ENCODE measurements at regions not wholly inside any gene's neighbourhood (a gene's known extent, or its start where the extent isn't known, plus 50 kb on each side); places are given as distances from the start of the nearest gene placed in this dataset.
"Not testable (repeated sequence)": the region's sequence is repeated elsewhere in the genome, so short reads cannot be mapped to it uniquely, and the experiment has no call there.

GRCh38 chr5:32949286-32949970 lies 238.3 kb downstream of the NPR3 start:
- H3K4me1 ChIP-seq (ENCODE audit: insufficient read depth, poor library complexity, severe bottlenecking): peaks cover 9% of the 10 kb centered on the region
- no peak for TF ChIP-seq CTCF (IDR thresholded peaks at IDR 0.05; ENCODE audit: poor library complexity, severe bottlenecking)
- H3K4me3 ChIP-seq (ENCODE audit: severe bottlenecking): no peak overlapping the region
- no peaks in the 10 kb centered on the region for H3K36me3 ChIP-seq (ENCODE audit: low read depth)
- no peak overlapping the region for H3K27ac ChIP-seq (ENCODE audit: poor library complexity, severe bottlenecking)
- ATAC-seq (ENCODE audit: low read depth) (peak; percentile 36; the same call in 1 of the 3 replicates), DNase-seq (ENCODE audit: low spot score) (no peak)
- no peaks in the 10 kb centered on the region for H3K9me3 ChIP-seq (ENCODE audit: severe bottlenecking)
- no peaks in the 10 kb centered on the region for H3K27me3 ChIP-seq (ENCODE audit: insufficient read depth, poor library complexity, severe bottlenecking)

- TF ChIP-seq CTCF (IDR thresholded peaks at IDR 0.05; ENCODE audit: poor library complexity, severe bottlenecking): no peak
- no peaks in the 10 kb centered on the region for H3K36me3 ChIP-seq (ENCODE audit: low read depth)
- no peak overlapping the region for H3K4me3 ChIP-seq (ENCODE audit: severe bottlenecking)
- H3K27me3 ChIP-seq (ENCODE audit: insufficient read depth, poor library complexity, severe bottlenecking): no peaks in the 10 kb centered on the region
- H3K4me1 ChIP-seq (ENCODE audit: insufficient read depth, poor library complexity, severe bottlenecking): peaks cover 9% of the 10 kb centered on the region
- ATAC-seq (ENCODE audit: low read depth) (no peak), DNase-seq (ENCODE audit: low spot score) (no peak)
- no peak overlapping the region for H3K27ac ChIP-seq (ENCODE audit: poor library complexity, severe bottlenecking)
- H3K9me3 ChIP-seq (ENCODE audit: severe bottlenecking): no peaks in the 10 kb centered on the region
Measured at GRCh38 chr5:32951003-32951402, 239.9 kb downstream of the NPR3 start.

- DNase-seq (ENCODE audit: low spot score) (no peak), ATAC-seq (ENCODE audit: low read depth) (no peak)
- no peaks in the 10 kb centered on the region for H3K36me3 ChIP-seq (ENCODE audit: low read depth)
- H3K9me3 ChIP-seq (ENCODE audit: severe bottlenecking): no peaks in the 10 kb centered on the region
- TF ChIP-seq CTCF (IDR thresholded peaks at IDR 0.05; ENCODE audit: poor library complexity, severe bottlenecking): no peak
- H3K4me1 ChIP-seq (ENCODE audit: insufficient read depth, poor library complexity, severe bottlenecking): peaks cover 9% of the 10 kb centered on the region
- H3K4me3 ChIP-seq (ENCODE audit: severe bottlenecking): no peak overlapping the region
- H3K27ac ChIP-seq (ENCODE audit: poor library complexity, severe bottlenecking): no peak overlapping the region
- H3K27me3 ChIP-seq (ENCODE audit: insufficient read depth, poor library complexity, severe bottlenecking): no peaks in the 10 kb centered on the region
Measured at GRCh38 chr5:32951878-32952277, 240.8 kb downstream of the NPR3 start.

GRCh38 chr5:32952421-32952820 lies 241.3 kb downstream of the NPR3 start:
- H3K36me3 ChIP-seq (ENCODE audit: low read depth); H3K27ac ChIP-seq (ENCODE audit: poor library complexity, severe bottlenecking); H3K4me3 ChIP-seq (ENCODE audit: severe bottlenecking); H3K9me3 ChIP-seq (ENCODE audit: severe bottlenecking); DNase-seq (ENCODE audit: low spot score); H3K4me1 ChIP-seq (ENCODE audit: insufficient read depth, poor library complexity, severe bottlenecking); H3K27me3 ChIP-seq (ENCODE audit: insufficient read depth, poor library complexity, severe bottlenecking); ATAC-seq (ENCODE audit: low read depth): not testable (repeated sequence)

GRCh38 chr5:32953694-32954093 lies 242.6 kb downstream of the NPR3 start:
- TF ChIP-seq CTCF (IDR thresholded peaks at IDR 0.05; ENCODE audit: poor library complexity, severe bottlenecking): no peak
- H3K36me3 ChIP-seq (ENCODE audit: low read depth): no peaks in the 10 kb centered on the region
- ATAC-seq (ENCODE audit: low read depth) (no peak), DNase-seq (ENCODE audit: low spot score) (no peak)
- H3K27ac ChIP-seq (ENCODE audit: poor library complexity, severe bottlenecking): no peak overlapping the region
- no peak overlapping the region for H3K4me3 ChIP-seq (ENCODE audit: severe bottlenecking)
- H3K27me3 ChIP-seq (ENCODE audit: insufficient read depth, poor library complexity, severe bottlenecking): no peaks in the 10 kb centered on the region
- H3K4me1 ChIP-seq (ENCODE audit: insufficient read depth, poor library complexity, severe bottlenecking): peaks cover 9% of the 10 kb centered on the region
- no peaks in the 10 kb centered on the region for H3K9me3 ChIP-seq (ENCODE audit: severe bottlenecking)
